PC-3 (cell line): ENCODE measurements at regions not wholly inside any gene's neighbourhood (a gene's known extent, or its start where the extent isn't known, plus 50 kb on each side); places are given as distances from the start of the nearest gene placed in this dataset.

Source experiments
- ATAC-seq: fragments of 200-7000 bp; cut with Tn5 transposase; 2 replicates; pipeline ENCODE4 v1.9.1; 2020; ENCODE audit warnings: mild to moderate bottlenecking, moderate library complexity
- BruUV-seq: library from RNA; stranded (reverse); fragments of 400-500 nt; replicated peaks from 2 replicates; lab custom pipeline; 2021; lab: Mats Ljungman, UMichigan
- CTCF ChIA-PET: fragments of 300-600 bp; sonication (Branson Sonifier 250); formaldehyde crosslinking; loops from one replicate; lab custom pipeline; 2022; ENCODE audit warnings: antibody characterized with exemption; lab: Charles Lee
- POLR2A ChIA-PET: fragments of 300-600 bp; sonication (Branson Sonifier 250); formaldehyde crosslinking; loops from one replicate; lab custom pipeline; 2022; ENCODE audit warnings: antibody characterized with exemption; ENCODE audit not compliant: unreplicated experiment; lab: Charles Lee
- DNase-seq: peaks from one replicate; pipeline ENCODE4 v3.0.0-alpha.2; 2015
- H2AFZ ChIP-seq: fragments of 300-600 bp; sonication (generic); 2 replicates; pipeline ENCODE4 v1.6.0; 2016; ENCODE audit warnings: antibody characterized with exemption, low read length
- H3F3A ChIP-seq: fragments of 300-600 bp; sonication (generic); one replicate; pipeline ENCODE4 v1.6.0; 2017; ENCODE audit warnings: antibody characterized with exemption, low read length, control low read depth, mild to moderate bottlenecking; ENCODE audit not compliant: unreplicated experiment
- H3K27ac ChIP-seq: fragments of 300-600 bp; sonication (generic); 2 replicates; pipeline ENCODE4 v1.5.1; 2016; ENCODE audit warnings: mild to moderate bottlenecking, low read length
- H3K27me3 ChIP-seq: fragments of 300-600 bp; sonication (generic); 2 replicates; pipeline ENCODE4 v1.6.1; 2016; ENCODE audit warnings: low read length, mixed read lengths
- H3K36me3 ChIP-seq: fragments of 300-600 bp; sonication (generic); 2 replicates; pipeline ENCODE4 v1.6.1; 2016; ENCODE audit warnings: low read depth, mixed run types, low read length, mixed read lengths
- H3K4me1 ChIP-seq: fragments of 300-600 bp; sonication (generic); 2 replicates; pipeline ENCODE4 v1.5.1; 2016; ENCODE audit warnings: low read length; ENCODE audit not compliant: insufficient read depth
- H3K4me2 ChIP-seq: fragments of 300-600 bp; sonication (generic); 2 replicates; pipeline ENCODE4 v1.6.0; 2016; ENCODE audit warnings: low read length
- H3K4me3 ChIP-seq: fragments of 300-600 bp; sonication (generic); 2 replicates; pipeline ENCODE4 v1.5.1; 2016; ENCODE audit warnings: mild to moderate bottlenecking, low read length, mixed read lengths
- H3K79me2 ChIP-seq: fragments of 300-600 bp; sonication (generic); 2 replicates; pipeline ENCODE4 v1.6.1; 2017; ENCODE audit warnings: low read length, mixed read lengths
- H3K9ac ChIP-seq: fragments of 300-600 bp; sonication (generic); 2 replicates; pipeline ENCODE4 v1.6.0; 2016; ENCODE audit warnings: mild to moderate bottlenecking, low read length
- H3K9me2 ChIP-seq: fragments of 300-600 bp; sonication (generic); replicated peaks from 2 replicates; pipeline ENCODE4 v1.6.1; 2016; ENCODE audit warnings: mixed run types, low read length, mixed read lengths
- H3K9me3 ChIP-seq: fragments of 300-600 bp; sonication (generic); 2 replicates; pipeline ENCODE4 v1.6.1; 2016; ENCODE audit warnings: low read length, mixed read lengths
- H4K20me1 ChIP-seq: fragments of 300-600 bp; sonication (generic); 2 replicates; pipeline ENCODE4 v1.6.1; 2016; ENCODE audit warnings: low read length, mixed read lengths
- EZH2 ChIP-seq: fragments of 300-600 bp; sonication (generic); IDR thresholded peaks from one replicate; pipeline ENCODE4 v1.6.1; 2017; ENCODE audit warnings: antibody characterized with exemption, mild to moderate bottlenecking, low read length; ENCODE audit not compliant: unreplicated experiment
- EZH2phosphoT487 ChIP-seq: fragments of 300-600 bp; sonication (generic); IDR thresholded peaks from 2 replicates; pipeline ENCODE4 v1.6.1; 2018; ENCODE audit warnings: mild to moderate bottlenecking, antibody characterized with exemption, low read length, borderline replicate concordance
- intact Hi-C: fragments of 100-400 bp; cut with micrococcal nuclease; formaldehyde crosslinking; loops from 2 replicates; pipeline ENCODE4 v1.9.0; 2023
- TF ChIP-seq, protein P1 (sequence below): fragments of 300-600 bp; sonication (generic); conservative IDR thresholded peaks from 2 replicates; pipeline ENCODE4 v1.5.1; 2017; ENCODE audit warnings: antibody characterized with exemption, low read depth, mild to moderate bottlenecking, low read length

DNA sequence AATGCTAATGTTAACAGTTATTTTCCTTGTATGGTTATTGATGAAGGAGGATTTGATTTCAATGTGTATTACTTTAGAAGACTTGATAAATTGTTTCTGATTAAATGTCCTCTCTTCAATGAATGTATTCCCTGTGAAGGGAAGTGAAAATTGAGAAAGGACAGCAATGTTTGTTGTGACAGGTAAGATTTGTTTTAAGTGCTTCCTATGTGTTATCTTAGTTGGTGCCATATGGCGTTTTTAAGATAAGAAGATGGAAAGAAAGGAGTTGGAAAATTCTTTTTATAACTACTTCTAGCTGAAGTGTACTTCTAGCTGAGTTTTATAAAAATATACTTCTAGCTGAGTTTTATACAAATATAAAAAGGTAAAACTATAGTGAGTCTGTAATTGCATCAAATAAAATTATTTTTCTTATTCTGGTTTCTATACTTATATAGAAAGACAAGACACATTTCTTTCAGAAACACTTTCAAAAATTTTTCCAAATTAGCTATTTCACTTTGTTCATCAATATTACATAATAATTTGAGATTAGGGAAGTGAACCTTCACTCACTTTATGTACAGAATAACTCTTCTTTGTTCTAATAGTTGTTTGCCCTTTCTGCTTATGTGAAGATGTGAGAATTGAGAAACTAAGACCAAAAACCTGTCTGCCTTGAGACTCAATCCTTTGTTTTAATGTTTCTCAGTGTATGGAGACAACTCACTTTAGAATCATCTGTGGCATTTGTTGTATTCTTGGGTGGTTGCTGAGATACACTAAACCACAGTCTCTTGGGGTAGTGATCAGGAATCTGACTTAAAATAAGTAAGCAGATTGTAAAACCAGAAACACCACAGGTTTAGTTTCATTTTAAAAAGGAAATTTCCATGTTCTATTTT, 382.9 kb upstream of the B3GALT2 start:
- no peaks in the 10 kb centered on the region for H3K4me1 ChIP-seq
- H3K9me3 ChIP-seq, result no peaks in the 10 kb centered on the region
- no peak overlapping the region for H3K27ac ChIP-seq
- no peaks in the 10 kb centered on the region for H4K20me1 ChIP-seq
- no peaks in the 10 kb centered on the region for H3K36me3 ChIP-seq
- CTCF ChIA-PET, result no interaction called here
- intact Hi-C loops, result no loop called here
- H3K9me2 ChIP-seq, result no peaks in the 10 kb centered on the region
- TF ChIP-seq EZH2 (no peak), EZH2phosphoT487 (no peak)
- TF ChIP-seq, protein P1, sequence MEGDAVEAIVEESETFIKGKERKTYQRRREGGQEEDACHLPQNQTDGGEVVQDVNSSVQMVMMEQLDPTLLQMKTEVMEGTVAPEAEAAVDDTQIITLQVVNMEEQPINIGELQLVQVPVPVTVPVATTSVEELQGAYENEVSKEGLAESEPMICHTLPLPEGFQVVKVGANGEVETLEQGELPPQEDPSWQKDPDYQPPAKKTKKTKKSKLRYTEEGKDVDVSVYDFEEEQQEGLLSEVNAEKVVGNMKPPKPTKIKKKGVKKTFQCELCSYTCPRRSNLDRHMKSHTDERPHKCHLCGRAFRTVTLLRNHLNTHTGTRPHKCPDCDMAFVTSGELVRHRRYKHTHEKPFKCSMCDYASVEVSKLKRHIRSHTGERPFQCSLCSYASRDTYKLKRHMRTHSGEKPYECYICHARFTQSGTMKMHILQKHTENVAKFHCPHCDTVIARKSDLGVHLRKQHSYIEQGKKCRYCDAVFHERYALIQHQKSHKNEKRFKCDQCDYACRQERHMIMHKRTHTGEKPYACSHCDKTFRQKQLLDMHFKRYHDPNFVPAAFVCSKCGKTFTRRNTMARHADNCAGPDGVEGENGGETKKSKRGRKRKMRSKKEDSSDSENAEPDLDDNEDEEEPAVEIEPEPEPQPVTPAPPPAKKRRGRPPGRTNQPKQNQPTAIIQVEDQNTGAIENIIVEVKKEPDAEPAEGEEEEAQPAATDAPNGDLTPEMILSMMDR, result no peak
- POLR2A ChIA-PET, result no interaction called here
- BruUV-seq, result no TSS peak
- no peak overlapping the region for H2AFZ ChIP-seq
- ATAC-seq, result no peak
- no peaks in the 10 kb centered on the region for H3F3A ChIP-seq
- H3K4me3 ChIP-seq, result no peak overlapping the region
- DNase-seq, result no peak
- no peak overlapping the region for H3K9ac ChIP-seq
- no peak overlapping the region for H3K4me2 ChIP-seq
- no peaks in the 10 kb centered on the region for H3K27me3 ChIP-seq
- H3K79me2 ChIP-seq, result no peaks in the 10 kb centered on the region

DNA sequence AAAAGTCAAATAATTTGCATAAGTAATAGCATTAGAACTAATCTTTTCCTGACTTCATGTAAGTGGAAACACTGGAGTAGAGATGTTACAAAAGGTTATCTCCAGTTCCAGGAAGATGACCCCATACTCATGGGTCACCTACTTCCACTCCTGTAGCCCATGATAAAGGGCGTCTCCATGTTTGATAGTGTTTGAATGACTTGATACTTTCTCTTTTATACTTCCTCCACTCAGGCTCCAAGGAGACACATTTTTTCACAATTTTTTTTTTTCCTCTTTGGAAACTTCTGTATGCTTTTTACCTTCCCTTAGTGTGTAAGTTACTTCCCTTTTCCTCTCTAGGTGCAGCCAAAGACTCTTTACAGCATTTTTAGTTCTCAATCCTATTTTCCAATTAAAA, 382.1 kb upstream of the B3GALT2 start:
- CTCF ChIA-PET, result no interaction called here
- POLR2A ChIA-PET, result no interaction called here
- no peaks in the 10 kb centered on the region for H3K9me2 ChIP-seq
- TF ChIP-seq, protein P1, result no peak
- TF ChIP-seq EZH2phosphoT487 (no peak), EZH2 (no peak)
- H2AFZ ChIP-seq, result no peak overlapping the region
- no peak overlapping the region for H3K9ac ChIP-seq
- H3K27ac ChIP-seq, result no peak overlapping the region
- H3K4me3 ChIP-seq, result no peak overlapping the region
- H3K79me2 ChIP-seq, result no peaks in the 10 kb centered on the region
- ATAC-seq (no peak), DNase-seq (no peak)
- H3F3A ChIP-seq, result no peaks in the 10 kb centered on the region
- H3K27me3 ChIP-seq, result no peaks in the 10 kb centered on the region
- no TSS peak for BruUV-seq
- intact Hi-C loops, result no loop called here
- no peak overlapping the region for H3K4me2 ChIP-seq
- H3K4me1 ChIP-seq, result no peaks in the 10 kb centered on the region
- H3K36me3 ChIP-seq, result no peaks in the 10 kb centered on the region
- no peaks in the 10 kb centered on the region for H4K20me1 ChIP-seq
- no peaks in the 10 kb centered on the region for H3K9me3 ChIP-seq

DNA sequence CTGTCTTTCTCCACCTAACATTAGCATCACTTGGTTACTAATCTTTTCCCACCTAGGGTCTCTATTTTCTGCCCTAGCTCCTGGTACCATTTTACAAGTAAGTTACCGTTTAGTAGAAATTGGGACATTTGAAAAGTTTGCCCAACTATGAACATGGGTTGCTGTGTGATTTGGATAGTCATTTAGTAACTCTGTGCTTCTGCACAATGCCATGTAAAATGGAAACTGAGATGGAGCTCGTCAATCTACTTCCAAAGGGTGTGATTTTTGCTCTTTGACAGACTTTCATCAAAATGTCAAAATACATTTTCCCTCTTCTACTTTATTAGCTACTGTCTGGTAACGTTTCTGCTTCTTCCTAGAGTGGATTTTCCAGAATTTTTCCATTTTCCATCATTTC, 381.5 kb upstream of the B3GALT2 start:
- Histone ChIP-seq H3K79me2 (no peaks in the 10 kb centered on the region), H3K27ac (no peak overlapping the region), H3K4me2 (no peak overlapping the region), H3K4me1 (no peaks in the 10 kb centered on the region), H4K20me1 (no peaks in the 10 kb centered on the region), H2AFZ (no peak overlapping the region), H3K9ac (no peak overlapping the region), H3K9me2 (no peaks in the 10 kb centered on the region), H3K27me3 (no peaks in the 10 kb centered on the region), H3K36me3 (no peaks in the 10 kb centered on the region), H3K4me3 (no peak overlapping the region), H3K9me3 (no peaks in the 10 kb centered on the region), H3F3A (no peaks in the 10 kb centered on the region)
- DNase-seq (no peak), ATAC-seq (no peak)
- BruUV-seq, result no TSS peak
- TF ChIP-seq EZH2 (no peak), EZH2phosphoT487 (no peak)
- TF ChIP-seq, protein P1, result no peak
- POLR2A ChIA-PET, result no interaction called here
- intact Hi-C loops, result no loop called here
- CTCF ChIA-PET, result no interaction called here
